SK-N-DZ (cell line): ENCODE measurements at regions not wholly inside any gene's neighbourhood (a gene's known extent, or its start where the extent isn't known, plus 50 kb on each side); places are given as distances from the start of the nearest gene placed in this dataset.

Source experiments
- DNase-seq: peaks from one replicate; pipeline ENCODE4 v3.0.0-alpha.2; 2015; ENCODE audit warnings: low spot score

DNA sequence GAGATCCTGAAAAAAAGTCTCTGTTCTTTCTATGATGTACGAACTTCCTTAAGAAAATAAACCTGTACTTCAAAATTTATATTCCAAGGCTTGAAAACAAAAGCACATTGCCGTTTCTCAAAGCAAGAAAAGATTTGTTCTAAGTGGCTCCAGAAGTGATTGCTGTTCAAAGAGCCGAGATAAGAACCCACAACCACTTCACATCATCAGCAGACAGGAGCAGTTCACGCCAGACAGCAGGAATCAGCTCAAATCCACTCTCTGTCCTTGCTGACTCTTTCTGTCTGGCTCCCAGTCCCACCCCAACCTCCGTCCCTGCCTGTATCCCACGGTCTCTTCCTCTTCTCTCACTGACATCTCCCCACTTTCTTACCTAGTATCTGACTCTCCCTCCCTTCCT, 85.0 kb upstream of the MYOCD start:
- no peak for DNase-seq

DNA sequence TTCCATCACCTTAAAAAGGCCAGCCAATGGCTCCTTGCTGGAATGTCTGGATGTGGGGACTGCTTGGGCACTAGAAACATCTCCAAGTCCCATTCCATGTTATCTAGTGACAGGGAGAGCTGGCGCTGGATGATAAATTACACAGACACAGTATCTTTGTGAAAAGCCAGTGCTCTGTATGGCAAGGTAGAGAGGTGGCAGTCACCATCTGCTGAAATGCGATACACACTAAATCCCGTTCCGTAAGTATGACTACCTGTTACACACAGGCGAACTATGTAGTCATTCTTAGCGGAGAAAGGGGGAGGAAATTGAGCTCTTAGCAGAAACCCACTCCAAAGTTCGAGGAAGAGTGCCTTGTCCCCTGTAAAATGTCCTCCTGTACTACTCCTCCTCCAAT, 81.0 kb upstream of the MYOCD start:
- DNase-seq: no peak

DNA sequence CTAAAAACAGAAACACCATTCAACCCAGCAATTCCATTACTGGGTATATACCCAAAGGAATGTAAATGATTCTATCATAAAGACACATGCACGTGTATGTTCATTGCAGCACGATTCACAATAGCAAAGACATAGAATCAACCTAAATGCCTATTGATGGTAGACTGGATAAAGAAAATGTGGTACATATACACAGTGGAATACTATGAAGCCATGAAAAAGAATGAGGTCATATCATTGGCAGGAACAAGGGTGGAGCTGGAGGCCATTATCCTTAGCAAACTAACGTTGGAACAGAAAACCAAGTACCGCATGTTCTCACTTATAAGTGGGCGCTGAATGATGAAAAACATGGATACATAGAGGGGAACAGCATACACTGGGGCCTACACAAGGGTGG, 77.2 kb upstream of the MYOCD start:
- DNase-seq: no peak

DNA sequence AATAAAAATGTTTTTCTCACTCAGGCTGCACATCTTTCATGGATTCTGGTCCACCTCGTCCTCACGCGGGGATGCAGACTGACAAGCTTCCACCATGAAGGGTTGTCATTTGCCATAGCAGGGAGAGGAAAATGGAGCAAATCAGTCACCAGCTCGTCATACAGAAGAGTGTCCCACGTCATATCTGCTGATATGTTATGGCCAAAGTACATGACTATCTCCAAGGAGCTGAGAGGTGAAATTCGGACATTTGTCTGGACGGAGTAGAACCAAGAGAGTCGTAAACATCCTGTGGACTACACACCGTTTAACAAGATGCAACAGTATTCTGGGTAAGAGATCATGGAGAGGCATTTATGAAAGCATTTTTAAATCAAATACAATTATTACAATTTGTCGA, 75.3 kb upstream of the MYOCD start:
- no peak for DNase-seq

- DNase-seq: no peak
Observed at GRCh38 chr17:12591021-12591735, 74.5 kb upstream of the MYOCD start.

DNA sequence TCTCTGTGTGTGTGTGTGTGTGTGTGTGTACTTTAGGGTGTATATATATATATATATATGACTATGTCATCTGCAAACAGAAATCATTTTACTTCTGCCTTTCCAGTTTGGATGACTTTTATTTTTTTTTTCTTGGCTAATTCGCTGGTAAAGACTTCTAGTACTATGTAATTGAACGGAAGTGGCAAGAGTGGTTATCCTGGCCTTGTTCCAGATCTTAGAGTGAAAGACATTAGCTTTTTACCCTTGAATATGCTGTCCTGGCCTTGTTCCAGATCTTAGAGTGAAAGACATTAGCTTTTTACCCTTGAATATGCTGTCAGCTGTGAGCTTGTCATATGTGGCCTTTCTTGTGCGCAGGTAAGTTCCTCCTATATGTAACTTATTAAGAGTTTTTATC, 72.7 kb upstream of the MYOCD start:
- DNase-seq: no peak

DNA sequence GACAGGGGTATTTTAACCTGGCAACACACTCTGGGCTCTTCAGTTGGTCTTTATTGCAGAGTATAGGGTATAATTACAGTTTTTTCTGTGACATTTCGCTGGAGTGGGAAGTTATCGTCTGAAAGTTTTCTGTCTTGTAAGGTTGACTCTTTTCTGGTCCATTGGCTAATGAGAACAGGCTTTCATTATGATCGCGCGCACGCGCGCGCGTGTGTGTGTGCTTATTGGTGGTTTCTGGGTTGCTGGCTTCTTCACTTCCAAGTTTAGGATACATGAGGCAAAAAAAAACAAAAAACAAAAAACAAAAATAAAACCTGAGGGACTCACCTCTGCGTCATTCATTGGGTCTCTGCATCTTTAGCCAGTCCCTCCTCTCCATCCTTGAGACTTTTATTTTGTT, 68.7 kb upstream of the MYOCD start:
- no peak for DNase-seq

DNA sequence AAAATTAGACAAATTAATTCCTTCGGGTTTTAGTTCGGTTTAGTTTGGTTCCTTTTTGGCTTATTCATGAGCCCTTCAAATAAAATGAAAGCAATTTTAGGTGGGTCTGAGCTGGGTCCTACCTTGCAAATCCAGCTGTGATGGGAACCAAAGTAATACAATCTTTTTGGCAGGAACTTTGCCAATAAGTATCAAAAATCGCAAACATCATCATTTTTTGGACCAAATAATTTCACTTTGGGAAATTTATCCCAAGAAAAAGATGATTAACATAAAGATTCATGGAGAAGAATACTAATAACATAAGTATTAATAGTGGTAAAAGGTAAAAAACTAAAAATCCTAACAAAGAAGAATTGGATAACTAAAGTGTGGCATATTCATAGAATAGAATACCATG, 67.8 kb upstream of the MYOCD start:
- DNase-seq: no peak

- DNase-seq: no peak
Observed at GRCh38 chr17:12599186-12599920, 66.3 kb upstream of the MYOCD start.

DNA sequence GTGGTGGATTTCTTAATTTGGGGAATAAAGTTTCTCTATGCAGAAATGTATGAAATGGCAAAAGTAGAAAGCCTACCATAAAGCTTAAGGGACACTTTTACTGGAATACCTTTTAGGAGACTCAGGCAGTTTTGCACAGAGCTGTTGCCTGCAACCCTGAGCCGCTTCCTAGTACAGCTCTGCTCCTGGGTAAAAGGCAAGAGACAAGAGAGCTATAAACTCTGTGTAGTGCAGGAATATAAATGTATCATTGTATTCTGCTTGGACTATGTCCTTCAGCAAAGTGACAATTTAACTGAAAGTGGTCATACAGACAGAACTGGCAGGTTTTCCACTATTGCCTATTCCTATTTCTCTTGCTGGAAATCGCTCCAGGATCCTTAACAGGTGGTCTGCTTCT, 65.3 kb upstream of the MYOCD start:
- DNase-seq: no peak

GRCh38 chr17:12603566-12603965, 62.1 kb upstream of the MYOCD start:
- DNase-seq: no peak

DNA sequence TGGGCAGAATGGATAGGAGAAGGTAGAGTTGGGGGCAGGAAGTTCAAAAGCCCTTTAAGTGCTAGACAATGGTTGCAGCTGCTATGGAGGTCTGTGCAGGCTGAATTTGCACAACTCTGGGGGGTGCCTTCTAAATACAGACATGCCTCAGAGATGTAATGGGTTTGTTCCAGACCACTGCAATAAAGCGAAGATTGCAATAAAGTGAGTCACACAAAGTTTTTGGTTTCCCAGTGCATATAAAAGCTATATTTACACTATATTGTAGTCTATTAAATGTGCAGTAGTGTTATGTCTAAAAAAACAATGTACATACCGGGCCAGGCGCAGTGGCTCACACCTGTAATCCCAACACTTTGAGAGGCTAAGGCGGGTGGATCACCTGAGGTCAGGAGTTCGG, 60.5 kb upstream of the MYOCD start:
- no peak for DNase-seq

- DNase-seq: no peak
Observed at GRCh38 chr17:12613566-12613965, 52.1 kb upstream of the MYOCD start.
